GM21360 (cell line): ENCODE measurements at regions not wholly inside any gene's neighbourhood (a gene's known extent, or its start where the extent isn't known, plus 50 kb on each side); places are given as distances from the start of the nearest gene placed in this dataset.

Experiments
- ATAC-seq: cut with Tn5 transposase; IDR thresholded peaks from one replicate; pipeline ENCODE4 v1.9.1; 2021; ENCODE audit warnings: mild to moderate bottlenecking, moderate library complexity; ENCODE audit not compliant: unreplicated experiment

DNA sequence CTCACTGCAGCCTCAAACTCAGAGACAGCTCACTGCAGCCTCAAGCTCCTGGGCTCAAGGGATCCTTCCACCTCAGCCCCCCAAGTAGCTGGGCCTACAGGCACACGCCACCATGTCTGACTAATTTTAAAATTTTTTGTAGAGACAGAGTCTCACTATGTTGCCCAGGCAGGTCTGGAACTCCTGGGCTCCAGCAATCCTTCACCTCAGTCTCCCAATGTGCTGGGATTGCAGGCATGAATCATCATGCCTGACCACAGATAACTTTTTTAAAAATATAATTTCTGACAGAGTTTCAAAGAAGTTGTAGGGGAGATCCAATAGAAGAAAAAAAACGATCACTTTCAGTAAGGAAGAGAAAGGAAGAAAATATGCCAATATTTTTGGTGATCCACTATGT is 189.7 kb upstream of the CDKN3 start:
- no peak for ATAC-seq

DNA sequence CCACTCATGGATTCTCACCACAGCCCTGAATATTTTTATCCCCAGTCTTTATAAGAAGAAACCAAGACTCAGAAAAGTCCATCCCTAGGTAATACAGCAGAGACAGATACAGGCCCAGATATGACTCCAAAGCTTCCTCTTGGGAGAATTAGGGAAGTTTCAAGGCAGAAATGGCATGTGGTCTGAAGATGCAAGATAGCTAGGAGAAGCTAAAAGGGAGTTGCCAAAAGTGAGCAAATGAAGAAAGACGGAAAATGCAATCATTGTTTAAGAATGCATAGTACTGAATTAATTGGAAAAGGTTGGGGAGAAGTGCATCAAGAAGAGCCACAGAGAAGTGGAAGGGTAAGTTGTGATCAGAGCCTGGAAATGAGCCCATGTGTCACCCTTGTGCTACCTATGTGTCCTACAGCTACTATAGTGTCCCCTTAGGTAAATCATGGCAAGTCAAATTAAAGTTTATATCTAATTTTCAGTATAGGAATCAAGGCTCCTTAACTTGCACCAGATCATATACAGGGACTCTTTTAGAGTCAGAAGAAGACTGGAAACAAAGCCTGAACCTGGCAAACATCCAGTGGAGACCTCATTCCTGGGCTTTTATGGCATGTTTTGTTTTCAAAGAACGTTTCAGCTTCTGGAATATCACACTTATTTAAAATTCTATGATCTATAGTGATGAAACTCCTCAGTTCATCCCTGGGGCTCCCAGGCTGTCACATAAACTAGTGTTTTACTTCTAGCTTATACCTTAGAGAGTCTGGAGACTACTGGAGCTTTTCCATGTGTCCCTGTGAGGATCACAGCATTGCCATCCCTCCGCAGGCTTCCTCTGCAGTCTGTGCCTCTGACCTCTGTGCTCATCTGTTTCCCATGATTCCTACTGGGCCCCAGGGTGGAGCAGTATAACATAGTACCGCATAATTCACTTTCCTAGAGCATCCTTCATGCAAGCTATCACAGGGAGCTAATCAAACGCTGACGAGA is 189.0 kb upstream of the CDKN3 start:
- ATAC-seq, result no peak

DNA sequence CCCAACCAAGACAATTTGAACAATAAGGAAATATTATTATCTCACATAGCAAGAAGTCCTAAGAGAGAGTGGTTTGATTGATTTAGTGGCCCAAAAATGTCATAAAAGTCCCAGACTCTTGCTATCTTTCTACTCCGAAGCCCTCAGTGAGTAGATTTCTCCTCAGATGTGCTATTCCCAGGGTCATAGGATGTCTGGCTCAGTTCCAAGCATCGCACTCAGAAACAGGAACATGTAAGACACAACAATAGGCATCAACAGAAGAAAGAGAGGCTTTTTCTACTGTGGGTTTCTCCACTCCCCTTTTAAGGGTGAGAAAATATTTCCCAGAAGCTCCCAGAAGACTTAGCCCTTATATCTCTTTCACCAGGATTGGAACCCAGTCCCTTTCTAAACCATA is 188.1 kb upstream of the CDKN3 start:
- no peak for ATAC-seq

DNA sequence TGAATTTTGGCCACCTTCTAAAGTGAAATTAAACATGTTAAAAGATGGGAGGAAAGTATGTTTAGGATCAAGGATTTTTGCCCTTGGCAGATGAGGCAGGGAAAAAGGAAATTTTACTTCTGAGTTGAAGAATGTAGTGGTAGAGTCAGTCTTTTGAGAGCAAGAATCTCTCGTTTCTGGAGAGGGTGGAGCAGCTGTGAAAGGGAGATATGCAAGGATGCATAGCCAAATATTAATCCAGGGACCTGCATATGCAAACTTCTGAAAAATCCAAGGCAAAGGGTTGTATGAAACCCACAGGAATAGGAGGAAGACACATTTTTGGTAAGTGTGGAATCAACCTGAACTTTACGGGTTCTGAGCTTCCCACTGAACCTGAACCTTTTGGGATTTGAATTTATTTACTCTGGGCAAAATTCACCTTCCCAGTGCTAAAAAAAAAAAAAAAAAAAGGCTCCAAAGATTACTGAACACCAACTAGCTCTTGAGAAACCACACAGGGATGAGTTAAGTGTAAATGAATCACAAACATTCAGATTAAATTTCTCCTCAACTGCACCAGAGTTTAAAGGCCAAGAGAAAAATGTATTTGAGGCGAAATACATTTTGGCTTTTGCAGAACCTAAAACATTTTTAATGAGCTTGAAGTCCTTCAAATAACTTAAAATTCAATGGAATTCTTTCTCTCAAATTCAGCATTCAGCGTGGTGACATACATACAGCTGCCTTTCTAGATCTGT is 187.1 kb upstream of the CDKN3 start:
- ATAC-seq, result no peak

DNA sequence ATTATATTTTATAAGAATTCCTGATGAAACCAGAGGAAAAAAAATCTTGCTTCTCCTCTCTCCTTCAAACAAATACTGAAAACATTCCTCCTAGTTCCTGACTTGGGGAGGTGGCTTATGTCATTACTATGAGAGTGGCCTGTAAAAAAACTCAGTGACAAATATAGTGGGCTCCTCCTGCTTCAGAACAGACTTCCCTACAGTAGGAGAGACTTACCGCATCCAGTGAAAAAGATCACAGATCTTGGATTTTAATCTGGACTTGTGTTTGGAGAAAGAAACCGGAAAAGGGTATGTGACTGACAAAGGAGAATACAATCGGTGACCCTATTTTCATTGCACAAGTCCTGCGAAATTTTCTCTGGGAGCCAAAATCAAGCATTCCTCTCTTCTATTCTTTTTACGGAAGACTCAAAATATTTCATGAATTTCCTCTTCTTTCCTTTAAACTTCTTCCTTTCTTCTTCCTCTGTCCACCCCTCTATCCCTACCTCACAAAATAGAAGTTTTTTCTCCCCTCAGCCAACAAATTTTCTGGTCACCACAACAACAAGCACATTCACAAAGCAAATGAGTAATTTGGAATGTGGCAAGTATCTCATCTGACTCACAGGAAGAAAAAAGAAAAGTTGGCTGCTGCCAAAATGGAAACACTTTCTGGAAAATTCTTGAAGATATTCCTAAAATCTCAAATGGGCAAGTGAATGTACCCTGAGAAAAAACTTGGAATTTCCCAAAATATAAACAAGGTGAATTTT is 185.1 kb upstream of the CDKN3 start:
- no peak for ATAC-seq

DNA sequence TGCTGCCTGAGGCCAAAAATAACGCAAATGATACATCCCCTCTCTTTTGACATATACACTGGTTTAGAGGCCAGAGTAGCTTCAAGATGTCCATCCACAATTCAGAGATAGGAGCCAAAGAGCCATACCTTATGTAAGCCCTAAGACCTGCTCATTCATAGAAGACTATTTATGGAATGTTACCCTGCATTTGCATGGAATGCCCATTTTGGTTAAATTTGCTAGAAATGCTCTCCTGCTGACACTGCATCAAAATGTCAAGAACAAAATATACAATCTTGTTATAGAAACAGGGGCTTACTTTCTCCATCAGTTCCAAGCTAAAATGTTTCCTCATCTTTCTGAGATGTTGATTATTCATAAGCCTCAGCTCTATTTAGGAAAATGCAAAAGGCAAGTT is 183.3 kb upstream of the CDKN3 start:
- ATAC-seq, result no peak

DNA sequence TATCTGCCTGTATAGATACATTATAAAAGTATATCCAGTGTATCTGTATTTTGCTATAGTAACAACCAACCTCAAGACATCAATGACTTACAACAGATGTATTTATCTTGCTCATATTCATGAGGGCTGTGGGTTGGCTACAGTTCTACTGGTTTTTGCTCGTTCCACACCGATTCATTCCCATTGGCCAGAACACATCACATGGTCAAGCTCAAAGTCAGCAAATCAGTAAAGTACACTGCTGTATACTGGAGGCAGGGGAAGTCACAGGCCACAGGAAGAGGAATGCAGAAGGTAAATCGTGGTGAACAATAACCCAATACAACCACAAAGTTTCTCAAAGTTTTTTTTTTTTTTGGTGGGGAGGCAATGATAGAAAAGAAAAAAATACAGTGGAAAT is 180.0 kb upstream of the CDKN3 start:
- no peak for ATAC-seq

DNA sequence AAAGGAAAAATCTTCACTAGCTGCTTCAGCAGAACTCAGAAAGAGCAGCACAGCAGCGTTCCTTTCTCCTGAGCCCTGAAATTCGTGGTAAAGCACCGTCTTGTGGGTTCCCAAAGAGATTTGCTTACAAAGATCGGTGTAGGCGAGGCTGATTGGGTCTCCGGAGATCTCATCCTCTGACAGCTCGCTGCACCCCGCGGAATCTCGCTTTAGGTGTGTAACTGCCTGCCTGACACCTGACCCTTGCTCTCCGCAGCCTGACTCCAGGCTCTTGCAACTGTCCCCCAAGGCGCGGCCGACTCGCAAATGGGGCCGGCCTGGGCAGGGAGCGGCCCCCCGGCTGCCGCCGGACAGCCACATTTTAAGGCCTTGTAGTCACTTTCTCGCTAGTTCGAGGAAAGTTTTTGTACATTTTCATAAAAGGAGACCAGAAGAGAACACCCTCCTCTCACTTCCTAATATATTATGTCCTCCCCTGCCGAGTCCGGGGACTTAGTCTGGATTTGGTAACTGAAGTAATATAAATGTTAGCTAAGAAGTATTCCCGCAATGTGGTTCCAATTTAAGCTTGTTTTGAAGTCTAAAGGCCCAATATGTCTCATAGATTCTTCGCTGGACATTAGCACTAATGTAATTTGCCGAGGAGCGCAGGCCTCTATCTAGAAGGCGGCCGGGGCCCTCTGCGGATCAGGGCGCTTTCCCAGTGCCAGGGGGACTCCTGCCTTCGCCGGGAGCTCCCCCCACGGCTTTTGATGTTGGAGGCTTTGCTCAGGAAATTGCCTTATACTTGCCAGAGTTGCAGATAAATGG is 177.3 kb upstream of the CDKN3 start:
- no peak for ATAC-seq

DNA sequence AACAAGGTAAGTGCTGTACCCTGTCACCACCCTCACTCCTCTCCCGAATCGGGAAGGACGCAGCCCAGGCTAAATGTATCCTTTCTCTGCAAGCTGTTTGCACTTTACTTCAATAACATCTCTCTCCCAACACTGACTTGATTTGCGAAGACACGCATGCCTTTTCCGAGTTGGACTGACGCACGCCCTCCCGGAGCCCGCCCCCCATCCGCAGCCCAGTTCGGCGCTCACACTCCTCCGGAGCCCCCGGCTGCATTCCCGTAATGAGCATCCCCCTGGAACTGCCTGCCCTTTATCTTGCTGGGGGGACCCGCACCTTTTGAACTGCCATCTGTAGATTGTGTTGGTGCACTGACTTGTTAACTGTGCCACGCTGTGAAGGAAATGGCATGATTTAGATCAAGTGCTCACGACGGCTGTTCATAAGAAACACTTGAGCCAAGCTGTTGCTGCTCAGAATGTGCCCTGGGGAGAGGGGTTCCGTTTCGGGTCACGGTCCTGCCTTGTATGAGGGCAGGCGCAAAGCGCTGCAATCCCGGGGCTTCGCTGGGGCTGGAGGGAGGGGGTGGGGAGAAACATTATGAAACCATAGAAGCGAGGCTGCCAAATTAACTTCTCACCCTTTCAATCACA is 176.6 kb upstream of the CDKN3 start:
- no peak for ATAC-seq

DNA sequence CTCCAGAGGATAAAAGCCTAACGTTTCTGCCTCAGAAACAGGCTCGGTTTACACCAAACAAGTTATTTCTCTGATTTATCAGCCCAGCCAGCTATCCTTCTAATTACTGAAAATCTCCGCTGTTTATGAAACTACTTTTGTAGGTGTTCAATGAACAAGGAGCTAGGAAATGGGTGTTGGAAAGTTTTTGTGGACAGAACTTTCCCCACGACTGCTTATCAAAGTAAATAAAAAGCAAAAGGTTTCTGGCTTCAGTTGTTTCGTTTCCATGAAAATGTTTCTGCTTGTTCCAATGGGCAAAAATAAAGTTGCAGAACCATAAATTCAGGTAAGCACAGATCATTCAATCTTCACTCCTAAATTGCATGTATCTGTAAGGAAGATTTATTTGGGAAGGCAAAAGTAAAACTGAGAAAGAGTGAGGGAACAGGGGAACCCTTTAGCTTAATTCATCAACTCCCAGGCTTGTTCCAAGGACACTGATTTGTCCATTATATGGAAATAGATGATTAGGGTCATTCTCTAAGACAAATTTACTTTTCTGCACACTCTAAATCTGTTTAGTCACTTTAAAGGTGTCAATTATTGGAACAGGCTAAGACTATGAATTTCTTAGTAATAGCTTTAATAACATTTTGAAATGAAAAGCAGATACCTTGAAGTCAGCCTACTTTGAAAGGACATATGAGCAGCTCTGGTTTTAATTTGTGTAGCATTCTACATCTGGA is 175.9 kb upstream of the CDKN3 start:
- ATAC-seq, result no peak

DNA sequence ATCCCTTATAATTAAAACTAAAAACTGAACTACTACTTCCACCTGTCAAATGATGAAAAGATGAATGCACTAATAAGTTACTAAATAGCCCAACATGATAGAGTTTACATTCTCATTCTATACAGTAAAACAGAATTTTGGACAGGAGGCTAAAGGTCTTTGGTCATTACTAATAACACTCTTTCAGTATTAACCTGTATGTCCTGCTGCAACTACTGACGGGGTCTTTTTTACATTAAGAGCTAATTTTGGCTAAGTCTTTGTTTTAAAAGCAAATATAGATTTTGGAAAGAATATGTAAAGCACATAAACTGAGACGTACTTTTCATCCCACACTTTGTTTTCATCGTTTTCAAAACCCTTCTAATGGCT is 175.4 kb upstream of the CDKN3 start:
- no peak for ATAC-seq

DNA sequence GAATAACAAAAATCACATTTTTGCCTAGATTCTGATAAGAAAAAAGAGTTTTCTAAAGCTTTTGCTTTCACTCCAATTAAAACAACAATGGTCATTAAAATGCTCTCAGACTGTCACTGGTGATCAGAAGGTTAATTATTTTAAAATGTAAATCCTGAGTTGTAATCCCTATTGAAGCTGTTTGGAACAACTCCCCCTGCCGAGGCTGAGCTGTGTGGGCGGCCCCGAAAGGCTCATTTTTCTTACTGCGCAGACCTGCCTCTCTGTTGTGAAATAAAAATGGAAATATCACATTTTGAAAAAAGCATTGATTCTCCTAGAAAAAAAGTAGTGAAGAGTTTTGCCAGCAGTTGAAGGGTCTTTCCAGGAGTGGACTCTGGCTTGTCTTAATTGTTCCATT is 174.8 kb upstream of the CDKN3 start:
- no peak for ATAC-seq

DNA sequence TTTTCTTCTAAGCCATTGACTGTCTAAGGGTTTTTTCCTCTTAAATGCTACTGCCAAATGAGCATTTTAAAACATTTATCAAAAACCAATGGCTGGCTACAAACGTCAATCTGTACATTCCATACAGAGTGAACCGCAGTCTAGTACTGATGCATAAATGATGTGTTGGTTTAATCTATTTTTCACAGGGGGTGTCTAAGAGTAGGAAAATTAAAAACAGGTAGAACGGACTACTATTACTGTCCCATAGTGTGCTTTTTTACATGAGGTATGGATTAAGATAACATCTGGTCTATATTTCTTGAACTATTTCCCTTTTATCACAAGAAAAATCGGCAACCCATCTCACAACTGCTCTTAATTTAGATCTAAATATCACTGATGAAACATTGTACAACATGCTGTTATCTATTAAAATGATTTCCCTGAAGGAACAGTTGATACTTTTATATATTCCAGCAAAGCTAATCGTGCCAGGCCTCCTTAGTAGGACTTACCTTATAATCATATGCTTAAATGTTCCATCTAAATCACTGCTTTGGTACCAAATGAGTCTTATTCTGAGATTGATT is 172.9 kb upstream of the CDKN3 start:
- no peak for ATAC-seq

DNA sequence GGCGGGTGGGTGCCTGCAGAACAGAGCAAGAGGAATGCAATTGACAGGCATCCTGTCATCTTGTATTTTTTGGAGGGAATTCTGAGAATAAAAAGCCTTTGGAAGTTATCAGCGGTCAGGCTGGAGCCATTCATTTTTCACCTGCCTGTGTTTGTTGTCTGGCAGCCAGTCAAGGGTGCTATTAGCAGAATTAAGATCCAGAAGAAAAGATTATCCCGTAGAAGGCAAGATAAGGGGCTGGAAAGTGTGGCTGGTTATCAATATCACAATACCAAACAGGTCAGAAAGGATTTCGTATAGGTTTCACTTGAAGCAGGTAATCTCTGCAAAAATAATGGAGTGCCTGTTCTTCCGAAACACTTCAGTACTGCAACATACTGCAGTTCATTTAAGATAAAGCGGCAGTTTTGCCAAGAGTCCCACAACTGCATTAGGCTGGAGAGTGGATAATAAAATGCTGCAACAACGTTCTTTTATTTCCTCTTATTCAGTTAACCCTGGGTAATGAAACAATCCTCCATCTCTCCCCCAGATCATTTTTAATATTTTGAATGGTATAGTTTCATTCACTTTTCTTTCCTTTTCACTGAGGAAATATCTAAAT is 171.2 kb upstream of the CDKN3 start:
- no peak for ATAC-seq

DNA sequence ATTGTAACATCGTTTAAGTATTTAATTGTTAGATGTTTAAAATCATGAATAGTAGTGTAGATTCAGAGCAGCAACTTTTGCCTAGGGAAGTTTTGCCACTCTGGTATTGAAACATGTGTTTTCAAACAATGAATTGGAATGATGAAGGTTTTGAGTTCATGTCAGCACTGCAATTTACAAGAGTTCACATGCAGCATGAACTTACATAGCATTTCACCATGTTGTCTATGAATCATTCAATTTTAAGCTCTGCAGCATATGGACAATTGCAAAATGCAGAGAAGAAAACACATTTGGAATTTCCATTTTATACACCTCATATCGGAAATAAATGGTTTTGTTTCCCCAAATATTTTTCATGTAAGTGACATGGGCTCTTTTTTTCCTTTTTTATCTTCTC is 170.7 kb upstream of the CDKN3 start:
- ATAC-seq, result no peak

DNA sequence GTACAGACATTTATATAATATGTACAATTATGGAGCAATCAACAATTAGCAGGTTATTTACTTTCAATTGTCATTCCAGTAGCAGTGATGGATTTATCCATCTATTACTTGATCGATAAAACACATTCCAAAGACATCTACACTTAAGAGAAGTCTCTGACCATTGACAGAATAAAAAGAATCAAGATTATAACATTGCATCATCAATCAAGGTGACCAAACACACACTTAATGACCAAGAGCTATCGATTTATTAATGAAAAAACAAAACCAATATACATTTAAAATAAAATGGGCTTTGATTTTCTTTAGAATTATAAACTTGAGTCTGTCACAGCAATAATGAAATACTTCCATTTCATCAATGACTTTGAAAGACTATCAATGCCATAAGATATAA is 170.2 kb upstream of the CDKN3 start:
- ATAC-seq, result no peak

DNA sequence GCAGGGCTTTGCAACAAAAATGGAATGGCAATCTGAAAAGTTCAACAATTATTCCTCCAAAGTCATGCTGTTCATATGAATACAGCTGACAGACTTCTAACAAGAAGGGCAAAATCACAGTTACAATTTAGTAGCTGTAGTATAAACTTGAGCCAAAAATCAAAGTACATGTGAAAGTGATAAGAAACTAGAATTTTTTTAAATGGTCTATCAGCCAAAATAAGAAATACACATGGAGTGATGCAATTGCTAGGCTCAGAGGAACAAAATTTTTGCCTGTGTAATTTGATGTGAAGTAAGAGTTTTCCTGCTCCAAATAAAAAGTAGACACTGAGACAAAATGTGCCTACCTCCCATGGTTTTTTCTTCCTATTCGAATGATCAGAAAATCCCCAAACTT is 167.7 kb upstream of the CDKN3 start:
- ATAC-seq, result no peak

DNA sequence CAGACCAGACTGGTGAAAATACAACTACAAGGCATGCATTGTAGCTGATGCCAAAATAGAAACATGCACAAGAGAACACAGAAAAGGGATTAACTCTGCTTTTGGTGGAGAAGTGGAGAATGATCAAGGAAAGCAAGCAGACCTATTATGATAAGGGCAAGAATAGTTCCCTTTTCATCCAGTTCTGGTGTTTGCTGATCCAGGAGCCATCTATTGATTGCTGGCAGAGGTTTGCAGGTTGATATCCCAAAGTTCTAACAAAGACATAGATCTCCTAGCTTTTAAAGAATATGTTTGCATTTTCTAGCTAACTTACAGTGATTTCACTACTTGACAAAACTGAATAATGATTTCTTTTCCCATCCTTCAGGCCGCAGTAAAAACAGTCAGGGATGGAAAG is 166.2 kb upstream of the CDKN3 start:
- ATAC-seq, result no peak

DNA sequence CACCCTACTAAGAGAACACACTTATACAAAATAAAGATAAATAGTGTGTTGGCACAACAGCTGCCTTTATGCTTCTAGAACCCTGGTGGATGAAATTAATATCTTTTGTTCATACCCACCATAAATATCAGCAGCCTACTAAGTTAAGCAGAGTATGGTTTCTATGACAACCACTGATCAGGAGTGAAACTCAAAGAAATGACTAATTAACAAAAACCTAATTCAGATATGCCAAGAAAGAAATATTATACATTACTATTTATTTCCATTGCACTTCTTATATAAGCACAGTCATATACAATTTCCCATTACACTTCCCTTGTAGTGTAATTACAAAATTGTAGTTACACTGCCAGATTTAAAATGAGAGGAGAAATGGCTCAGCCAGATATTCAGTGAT is 164.1 kb upstream of the CDKN3 start:
- ATAC-seq, result no peak
